DND-41 (cell line): ENCODE measurements at regions not wholly inside any gene's neighbourhood (a gene's known extent, or its start where the extent isn't known, plus 50 kb on each side); places are given as distances from the start of the nearest gene placed in this dataset.

Experiments
- CTCF ChIP-seq: IDR thresholded peaks from 2 replicates; pipeline ENCODE4 v1.5.1; 2012; ENCODE audit warnings: borderline replicate concordance, low read length, moderate library complexity, mild to moderate bottlenecking; ENCODE audit not compliant: poor library complexity, severe bottlenecking; ENCODE audit errors: extremely low read depth
- EZH2 ChIP-seq: IDR thresholded peaks from 3 replicates; pipeline ENCODE4 v1.6.1; 2012; ENCODE audit warnings: borderline replicate concordance, low read depth, mild to moderate bottlenecking, moderate library complexity, low read length, inconsistent platforms; ENCODE audit not compliant: severe bottlenecking

GRCh38 chr19:27744926-27745768 lies 1467.8 kb downstream of the UQCRFS1 start:
- TF ChIP-seq CTCF (no peak), EZH2 (no peak)
